ENCODE measurements at regions not wholly inside any gene's neighbourhood (a gene's known extent, or its start where the extent isn't known, plus 50 kb on each side); places are given as distances from the start of the nearest gene placed in this dataset.
A peak's percentile ranks its signal among the peaks of the same experiment; 100 is the strongest.

GRCh38 chr2:204207866-204208265 is 271.3 kb downstream of the ICOS start:
- TF ChIP-seq ZNF585B (tag by site-specific recombination; IDR thresholded peaks at IDR 0.05), result no peak
- TF ChIP-seq ZNF366 (tag by site-specific recombination; conservative IDR thresholded peaks at IDR 0.05), result no peak
- TF ChIP-seq YY1 (tag by site-specific recombination; IDR thresholded peaks at IDR 0.05), result no peak
- no peak for TF ChIP-seq ZNF132 (tag by site-specific recombination; IDR thresholded peaks at IDR 0.05; ENCODE audit: borderline replicate concordance)
- TF ChIP-seq ZNF211 (tag by site-specific recombination; IDR thresholded peaks at IDR 0.05; ENCODE audit: low read depth), result no peak
- no peak for TF ChIP-seq MEIS1 (CRISPR knock-in tag; IDR thresholded peaks at IDR 0.05; ENCODE audit: borderline replicate concordance)
- no peak for TF ChIP-seq ZNF362 (tag by site-specific recombination; IDR thresholded peaks at IDR 0.05)
- TF ChIP-seq GLI2 (tag by site-specific recombination; IDR thresholded peaks at IDR 0.05; ENCODE audit: borderline replicate concordance, low read depth), result no peak
- no peak for TF ChIP-seq ZNF704 (tag by site-specific recombination; IDR thresholded peaks at IDR 0.05)
- H3K4me1 ChIP-seq (ENCODE audit: control insufficient read depth, insufficient read depth, low read length), result no peaks in the 10 kb centered on the region
- no peak overlapping the region for H3K4me3 ChIP-seq (ENCODE audit: low read depth, low read length)
- H3K36me3 ChIP-seq (ENCODE audit: control insufficient read depth in 2 of 2, insufficient read depth in 1 of 2, low read length in 2 of 2), result no peaks in the 10 kb centered on the region
- H3K27ac ChIP-seq (ENCODE audit: extremely low read depth, low read depth, low read length), result no peak overlapping the region
- ChIA-PET POLR2A (no interaction called here), CTCF (no interaction called here)
- H3K9me3 ChIP-seq (ENCODE audit: control insufficient read depth, insufficient read depth, low read depth, low read length), result no peaks in the 10 kb centered on the region

GRCh38 chr2:204213588-204213987 is 277.0 kb downstream of the ICOS start:
- POLR2A ChIA-PET, result no interaction called here
- Histone ChIP-seq H3K4me3 (ENCODE audit: low read depth, low read length) (no peak overlapping the region), H3K9me3 (ENCODE audit: control insufficient read depth, insufficient read depth, low read depth, low read length) (no peaks in the 10 kb centered on the region), H3K36me3 (ENCODE audit: control insufficient read depth in 2 of 2, insufficient read depth in 1 of 2, low read length in 2 of 2) (no peaks in the 10 kb centered on the region), H3K4me1 (ENCODE audit: control insufficient read depth, insufficient read depth, low read length) (no peaks in the 10 kb centered on the region), H3K27ac (ENCODE audit: extremely low read depth, low read depth, low read length) (no peak overlapping the region)
- CTCF ChIA-PET, result interaction anchor here (0.5 kb wide), 1 partner anchor 211 kb away, joined by 4 read pairs; no protein-coding TSS in a partner anchor
- no peak for TF ChIP-seq ZNF660 (tag by site-specific recombination; IDR thresholded peaks at IDR 0.05)
- TF ChIP-seq ZNF404 (tag by site-specific recombination; IDR thresholded peaks at IDR 0.05), result no peak
- peak; percentile 82 for TF ChIP-seq SETDB1 (IDR thresholded peaks at IDR 0.05; ENCODE audit: insufficient read length, low read length)
- TF ChIP-seq SCRT2 (tag by site-specific recombination; IDR thresholded peaks at IDR 0.05), result no peak
- peak; percentile 84 for TF ChIP-seq TRIM28 (IDR thresholded peaks at IDR 0.05; ENCODE audit: borderline replicate concordance, low read length)
- TF ChIP-seq ZNF561 (tag by site-specific recombination; IDR thresholded peaks at IDR 0.05; ENCODE audit: borderline replicate concordance), result no peak
- no peak for TF ChIP-seq ZNF707 (tag by site-specific recombination; IDR thresholded peaks at IDR 0.05)
- no peak for TF ChIP-seq ZNF148 (tag by site-specific recombination; IDR thresholded peaks at IDR 0.05; ENCODE audit: borderline replicate concordance)
- TF ChIP-seq ZNF280C (tag by site-specific recombination; IDR thresholded peaks at IDR 0.05), result no peak
- no peak for TF ChIP-seq ZNF169 (tag by site-specific recombination; IDR thresholded peaks at IDR 0.05)
- no peak for TF ChIP-seq TSHZ1 (tag by site-specific recombination; IDR thresholded peaks at IDR 0.05; ENCODE audit: borderline replicate concordance)
- TF ChIP-seq ZNF626 (tag by site-specific recombination; IDR thresholded peaks at IDR 0.05), result no peak
- TF ChIP-seq ZNF239 (tag by site-specific recombination; IDR thresholded peaks at IDR 0.05), result no peak
- no peak for TF ChIP-seq KLF16 (tag by site-specific recombination; IDR thresholded peaks at IDR 0.05)

Data from HEK293 (cell line).